ENCODE measurements at regions not wholly inside any gene's neighbourhood (a gene's known extent, or its start where the extent isn't known, plus 50 kb on each side); places are given as distances from the start of the nearest gene placed in this dataset.
"Not testable (repeated sequence)": the region's sequence is repeated elsewhere in the genome, so short reads cannot be mapped to it uniquely, and the experiment has no call there.

DNA sequence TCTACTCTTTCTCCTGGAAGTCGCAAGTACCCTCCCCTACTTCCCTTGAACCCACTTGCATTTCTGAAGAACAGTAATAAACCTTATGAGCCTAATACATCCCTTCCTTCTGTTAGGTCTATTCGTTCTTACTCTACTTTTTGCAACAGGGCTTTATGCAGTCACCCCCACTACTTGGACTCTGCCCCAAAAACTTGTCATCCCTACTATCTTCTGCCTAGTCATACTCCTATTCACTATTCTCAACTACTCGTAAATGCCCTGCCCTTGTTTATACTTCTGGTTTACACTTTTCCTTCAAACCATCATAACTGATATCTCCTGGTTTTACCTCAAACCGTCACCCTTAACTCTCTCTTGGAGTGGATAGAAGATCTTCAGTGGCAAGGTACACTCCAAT lies 55.2 kb upstream of the SLIT2 start:
- DNase-seq: no peak

DNA sequence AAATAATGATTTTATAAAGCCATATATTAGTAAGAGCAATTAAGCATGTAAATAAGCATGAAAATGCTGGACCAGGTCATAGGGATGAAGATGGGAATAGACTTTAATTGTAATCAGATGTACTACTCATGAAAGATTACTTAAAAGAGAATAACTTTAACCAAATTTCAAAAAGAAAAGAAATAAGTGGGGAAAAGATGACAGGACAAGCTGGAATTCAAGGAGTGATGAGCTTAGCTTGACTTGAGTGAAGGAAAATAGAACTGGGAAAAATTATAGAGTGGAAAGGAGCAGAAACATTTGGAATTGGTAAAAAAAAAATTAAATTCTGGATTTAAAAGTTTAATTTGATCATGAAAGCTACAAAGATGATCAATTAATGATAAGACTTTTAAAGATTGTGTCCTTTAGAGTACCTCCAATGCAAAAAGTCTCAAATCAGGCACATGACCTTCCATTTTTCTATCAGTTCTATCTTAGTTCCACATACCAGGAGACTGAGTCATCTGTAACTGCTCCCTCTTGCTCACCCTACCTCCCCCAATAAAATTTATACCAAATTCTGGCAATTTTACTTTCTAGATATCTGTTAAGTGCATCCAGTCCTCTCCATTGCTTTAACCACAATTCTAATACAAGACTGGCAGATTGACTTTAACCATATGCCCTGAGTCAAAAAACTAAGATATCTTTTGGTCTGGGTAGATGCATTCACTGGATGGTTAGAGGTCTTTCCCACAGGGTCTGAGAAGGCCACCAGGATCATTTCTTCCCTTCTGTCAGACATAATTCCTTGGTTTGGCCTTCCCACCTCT lies 56.4 kb upstream of the SLIT2 start:
- DNase-seq: no peak

DNA sequence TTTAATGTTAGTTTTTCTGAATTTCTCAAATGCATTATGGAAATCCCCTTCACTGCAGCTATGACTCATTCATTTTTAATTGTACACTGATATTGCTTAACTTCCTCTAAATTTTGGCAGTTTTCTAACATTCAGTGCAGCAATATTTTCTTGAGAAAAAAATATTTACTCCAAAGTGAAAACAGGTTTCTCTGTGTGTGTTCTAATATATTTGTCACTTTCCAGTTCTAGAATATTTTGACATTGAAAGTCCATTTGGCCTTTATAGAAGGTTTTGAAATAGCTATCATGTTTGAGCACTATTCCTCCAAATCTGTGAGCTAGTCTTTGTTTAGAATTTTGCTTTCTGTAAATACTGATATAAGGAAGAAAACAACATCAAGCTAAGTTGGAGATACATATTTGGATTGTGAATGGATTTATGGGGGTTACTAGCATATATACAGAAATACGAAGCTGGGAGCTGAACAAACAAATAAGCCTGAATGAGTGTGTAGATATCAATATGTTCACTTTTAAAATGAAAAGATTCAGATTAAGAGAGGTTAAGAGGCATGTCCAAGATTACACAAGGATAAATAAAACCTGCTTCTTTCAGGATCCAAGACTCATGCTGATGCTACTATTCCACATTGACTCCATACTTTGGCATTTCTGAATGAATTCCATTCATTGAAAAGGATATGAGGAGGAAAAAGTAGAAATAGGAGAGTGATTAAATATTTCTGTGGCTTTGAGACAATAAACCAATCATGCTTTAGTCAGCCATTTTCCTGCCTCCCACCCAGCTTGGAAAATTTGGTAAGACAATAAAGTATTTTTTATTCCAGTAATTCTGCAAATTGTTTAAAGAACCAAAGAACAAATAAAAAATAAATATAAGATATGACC lies 57.3 kb upstream of the SLIT2 start:
- no peak for DNase-seq

DNA sequence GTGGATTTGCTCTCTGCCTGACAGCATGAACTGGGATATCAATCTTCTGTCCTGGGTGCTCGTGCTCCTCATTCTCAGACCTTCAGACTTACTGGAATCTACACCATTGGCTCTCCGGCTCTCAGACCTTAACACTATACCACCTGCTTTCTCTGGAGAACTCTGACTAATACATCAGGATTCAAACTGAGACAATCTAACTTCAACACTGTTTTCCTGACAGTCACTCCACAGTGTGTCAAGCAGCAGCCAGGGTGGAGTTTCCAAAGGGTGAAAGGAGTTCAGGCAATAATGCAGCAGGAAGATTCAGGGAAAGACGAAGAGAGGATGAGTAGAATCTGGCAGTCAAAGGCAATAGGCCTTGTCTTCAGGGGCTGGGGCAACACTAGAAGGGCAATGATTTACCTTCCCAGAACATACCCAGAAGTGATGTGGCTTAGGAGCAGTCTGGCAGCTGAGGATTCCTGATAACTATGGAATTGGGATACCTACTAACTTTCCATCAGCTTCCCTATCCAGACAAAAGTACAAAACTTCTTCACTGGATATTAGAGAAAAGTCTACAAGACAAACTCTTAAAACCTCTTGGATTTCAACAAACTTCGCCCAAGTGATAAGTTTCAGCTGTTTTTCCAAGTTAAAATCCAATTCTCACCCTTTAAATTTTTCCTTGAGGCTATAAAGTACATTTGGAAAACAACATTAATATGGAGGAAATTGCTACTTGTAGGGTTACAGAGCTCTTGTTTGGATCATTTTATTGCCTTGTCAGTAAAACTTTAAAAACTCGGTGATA lies 58.4 kb upstream of the SLIT2 start:
- DNase-seq: no peak

DNA sequence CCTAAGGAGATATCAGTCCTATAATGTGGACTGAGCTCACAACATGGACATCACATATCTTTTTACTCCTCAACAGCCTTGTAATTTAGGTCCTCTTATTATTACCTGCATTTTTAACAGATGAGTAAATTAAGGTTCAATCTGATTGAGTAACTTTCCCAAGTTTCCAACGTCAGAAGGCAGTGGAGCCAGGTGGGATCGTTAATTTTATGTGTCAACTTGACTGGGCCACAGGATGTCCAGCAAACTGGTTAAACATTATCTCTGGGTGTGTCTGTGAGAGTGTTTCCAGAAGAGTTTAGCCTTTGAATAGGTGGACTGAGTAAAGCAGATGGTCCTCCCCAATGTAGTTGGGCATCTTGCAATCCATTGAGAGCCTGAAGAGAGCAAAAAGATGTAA lies 59.0 kb upstream of the SLIT2 start:
- DNase-seq: no peak

DNA sequence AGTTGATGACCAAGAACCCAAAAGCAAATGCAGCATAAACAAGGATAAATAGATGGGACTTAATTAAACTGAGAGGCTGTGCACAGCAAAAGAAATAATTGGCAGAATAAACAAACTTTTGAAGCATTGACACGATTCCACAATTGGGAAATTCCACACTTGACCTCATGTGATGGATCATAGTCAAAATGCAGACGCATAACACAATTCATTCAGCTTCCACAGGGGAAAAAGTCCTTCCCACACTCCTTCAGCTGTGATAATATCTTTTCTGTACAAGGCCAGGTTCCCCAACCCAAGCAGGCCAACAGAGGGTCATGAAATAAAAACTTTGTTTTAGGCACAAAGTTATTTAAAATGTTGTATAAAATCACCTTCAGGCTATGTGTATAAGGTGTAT lies 66.6 kb upstream of the SLIT2 start:
- DNase-seq: no peak

DNA sequence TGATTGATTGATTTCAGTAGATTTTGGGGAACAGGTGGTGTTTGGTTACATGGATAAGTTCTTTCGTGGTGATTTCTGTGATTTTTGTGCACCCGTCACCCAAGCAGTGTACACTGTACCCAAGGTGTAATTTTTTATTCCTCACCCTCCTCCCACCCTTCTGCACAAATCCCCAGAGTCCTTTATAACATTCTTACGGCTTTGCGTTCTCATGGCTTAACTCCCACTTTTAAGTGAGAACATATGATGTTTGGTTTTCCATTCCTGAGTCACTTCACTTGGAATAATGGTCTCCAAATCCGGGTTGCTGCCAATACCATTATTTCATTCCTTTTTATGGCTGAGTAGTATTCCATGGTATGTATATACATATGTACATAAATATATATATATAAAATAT lies 68.6 kb upstream of the SLIT2 start:
- DNase-seq: not testable (repeated sequence)

DNA sequence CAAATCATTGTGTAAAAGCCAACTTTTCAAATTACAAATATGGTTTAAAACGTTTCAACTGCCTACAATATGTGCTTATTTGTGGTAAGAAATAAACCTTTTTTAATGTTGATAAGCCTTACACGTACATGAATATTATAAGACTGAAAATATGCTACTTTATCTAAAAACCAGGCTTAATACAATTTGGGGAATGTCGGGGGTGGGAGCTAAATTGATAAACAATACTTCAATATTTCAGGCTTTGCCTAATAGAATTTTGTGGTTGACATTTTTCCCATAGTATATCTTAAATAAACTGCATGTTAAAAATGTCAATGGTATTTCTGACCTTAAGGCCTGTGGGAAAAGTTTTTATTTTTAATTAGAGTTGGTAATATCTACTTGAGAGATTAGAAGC lies 69.8 kb upstream of the SLIT2 start:
- no peak for DNase-seq

DNA sequence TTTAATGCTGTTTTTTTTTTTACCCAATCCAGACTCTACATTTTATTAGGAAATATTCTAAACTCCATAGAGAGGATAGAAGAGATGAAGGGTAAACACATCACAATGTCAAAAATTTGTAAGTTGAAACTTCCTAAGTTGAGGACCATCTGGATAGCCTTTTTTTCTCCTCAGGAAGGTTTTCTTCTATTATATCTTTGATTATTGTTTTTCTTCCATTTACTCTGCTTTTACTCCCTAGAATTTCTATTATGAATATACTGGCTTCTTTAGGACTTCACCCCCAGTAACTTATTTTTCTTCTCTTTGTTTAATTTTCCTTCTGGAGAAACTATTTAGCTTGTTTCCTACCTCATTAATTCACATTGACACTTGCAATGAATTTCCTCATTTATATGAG lies 71.2 kb upstream of the SLIT2 start:
- no peak for DNase-seq

DNA sequence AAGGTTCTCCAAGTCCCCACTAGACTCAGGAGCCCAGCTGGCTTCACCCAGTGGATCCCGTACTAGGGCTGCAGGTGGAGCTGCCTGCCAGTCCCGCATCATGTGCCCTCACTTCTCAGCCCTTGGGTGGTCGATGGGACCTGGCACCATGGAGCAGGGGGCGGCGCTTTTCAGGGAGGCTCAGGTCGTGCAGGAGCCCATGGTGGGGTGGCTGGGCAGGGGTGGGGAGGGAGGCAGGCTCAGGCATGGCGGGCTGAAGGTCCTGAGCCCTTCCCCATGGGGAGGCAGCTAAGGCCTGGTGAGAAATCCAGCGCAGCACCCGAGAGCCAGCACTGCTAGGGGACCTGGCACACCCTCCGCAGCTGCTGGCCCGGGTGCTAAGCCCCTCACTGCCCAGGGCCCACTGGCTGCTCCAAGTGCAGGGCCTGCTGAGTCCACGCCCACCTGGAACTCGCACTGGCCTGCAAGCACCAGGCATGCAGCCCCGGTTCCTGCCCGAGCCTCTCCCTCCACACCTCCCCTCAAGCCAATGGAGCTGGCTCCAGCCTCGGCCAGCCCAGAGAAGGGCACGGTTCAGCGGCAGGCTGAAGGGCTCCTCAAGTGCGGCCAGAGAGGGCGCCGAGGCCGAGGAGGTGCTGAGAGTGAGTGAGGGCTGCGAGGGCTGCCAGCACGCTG lies 72.7 kb upstream of the SLIT2 start:
- no peak for DNase-seq

DNA sequence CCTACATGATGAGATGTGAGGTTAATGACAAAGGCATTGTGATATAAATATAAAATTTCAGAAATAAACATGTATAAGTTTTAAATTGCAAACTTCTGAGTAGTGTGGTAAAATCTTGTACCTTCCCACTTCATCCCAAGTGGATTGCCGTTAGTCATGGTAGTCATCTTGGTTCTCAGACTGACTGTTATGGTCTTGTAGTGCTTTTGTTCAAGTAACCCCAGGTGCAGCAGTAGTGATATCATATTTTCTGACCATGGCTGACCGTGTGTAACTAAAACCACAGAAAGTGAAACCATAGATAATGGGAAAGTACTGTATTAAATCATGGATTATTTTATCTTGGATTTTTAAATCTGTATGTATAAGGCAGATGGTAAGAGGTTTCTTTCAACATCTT lies 74.8 kb upstream of the SLIT2 start:
- DNase-seq: no peak

DNA sequence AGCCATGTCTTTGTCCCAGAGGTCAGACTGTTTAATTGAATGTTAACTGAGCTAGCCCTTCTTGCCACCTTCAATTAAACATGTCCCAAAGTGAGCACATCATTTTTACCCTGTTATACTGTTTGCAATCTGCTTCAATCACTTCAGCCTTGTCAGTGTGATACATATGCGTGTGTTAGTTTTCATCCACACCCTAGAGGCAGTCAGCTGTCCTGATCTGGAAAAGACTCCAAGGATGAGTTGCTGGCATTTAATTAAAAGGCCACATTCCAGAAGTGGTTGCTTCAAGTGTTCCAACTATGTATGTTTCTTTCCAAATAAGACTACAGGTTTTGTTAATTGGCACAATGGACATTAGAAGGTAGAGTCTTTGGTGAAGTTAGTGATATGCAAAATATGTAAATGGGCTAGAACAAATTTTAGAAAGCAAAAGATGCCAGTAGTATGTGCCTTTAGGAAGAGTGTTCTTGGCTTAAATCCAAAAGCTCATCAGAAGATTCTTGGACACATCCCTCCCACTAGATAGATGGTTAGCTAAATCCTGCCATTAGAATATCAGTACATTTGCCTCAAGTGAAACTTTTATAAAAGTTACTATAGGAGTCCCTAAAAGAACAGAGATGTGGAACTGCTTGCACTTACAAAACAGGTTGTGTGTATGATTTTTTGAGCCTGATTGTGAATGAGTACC lies 79.5 kb upstream of the SLIT2 start:
- DNase-seq: no peak

DNA sequence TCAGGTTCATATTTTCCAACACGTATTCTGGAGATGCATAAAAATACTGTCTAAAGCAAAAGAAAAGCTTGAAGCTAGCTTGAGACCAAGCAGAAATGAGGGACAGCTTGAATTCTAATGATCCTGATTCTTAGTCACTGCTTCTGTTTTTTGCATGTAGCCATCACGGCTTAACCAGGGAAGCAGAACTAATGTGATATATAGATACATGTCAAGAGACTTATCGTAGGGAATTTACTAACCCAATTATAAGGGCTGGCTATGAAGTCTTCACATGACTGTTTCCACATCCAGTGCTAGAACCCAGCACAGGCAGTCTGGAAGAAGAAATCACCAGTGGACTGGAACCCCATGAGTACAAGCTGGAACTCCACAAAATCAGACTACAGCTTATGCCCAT lies 85.2 kb upstream of the SLIT2 start:
- no peak for DNase-seq

DNA sequence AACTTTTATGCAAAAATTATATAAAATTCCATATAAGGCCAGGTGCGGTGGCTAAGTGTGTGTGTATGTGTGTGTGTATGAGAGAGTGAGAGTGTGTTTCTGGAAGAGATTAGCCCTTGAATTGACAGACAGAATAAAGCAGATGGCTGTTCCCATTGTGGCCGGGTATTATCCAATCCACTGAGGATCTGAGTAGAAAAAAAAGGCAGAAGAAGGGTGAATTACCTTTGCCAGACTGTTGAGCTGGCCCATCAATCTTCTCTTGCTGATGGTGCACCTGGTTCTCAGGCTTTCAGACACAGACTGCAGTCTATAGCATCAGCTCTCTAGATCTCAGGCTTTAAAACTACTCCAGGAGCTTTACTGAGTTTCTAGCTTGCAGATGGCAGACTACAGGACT lies 92.2 kb upstream of the SLIT2 start:
- DNase-seq: no peak

DNA sequence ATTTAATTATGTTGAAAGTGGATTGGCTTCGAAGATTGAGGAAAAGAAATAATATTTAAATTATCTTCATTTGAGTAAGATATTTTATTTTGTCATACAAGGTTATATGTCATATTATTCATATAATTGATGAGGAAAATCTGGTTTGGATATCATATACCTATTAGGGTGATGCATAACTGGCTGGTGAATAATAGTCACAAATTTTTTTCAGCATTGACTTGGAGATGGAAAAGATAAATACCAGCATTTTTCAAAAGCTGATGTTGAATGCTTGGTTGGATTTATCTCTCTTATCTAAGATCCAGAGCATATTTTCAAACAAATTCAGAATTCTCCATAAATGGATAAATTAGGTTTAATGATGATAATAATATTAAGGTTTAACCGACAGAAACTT lies 93.5 kb upstream of the SLIT2 start:
- DNase-seq: no peak

DNA sequence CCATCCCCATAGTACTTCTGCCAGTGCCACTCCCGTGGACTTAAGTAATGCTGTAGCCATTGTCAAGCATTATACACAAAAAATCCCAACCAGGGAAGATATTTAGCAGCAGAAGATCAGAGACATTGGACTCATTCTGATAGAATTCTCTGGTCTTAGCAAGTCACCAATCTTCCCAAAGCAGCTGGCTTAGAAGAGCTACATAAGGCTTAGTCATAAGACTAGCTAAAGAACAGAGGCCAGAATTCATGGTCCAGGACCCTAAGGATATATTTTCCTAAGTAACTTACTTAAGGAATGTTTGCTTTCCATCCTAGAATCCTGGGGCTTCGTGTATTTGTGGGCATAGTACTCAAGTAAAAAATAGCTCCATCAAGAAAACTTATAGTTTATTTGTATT lies 100.3 kb upstream of the SLIT2 start:
- DNase-seq: no peak

DNA sequence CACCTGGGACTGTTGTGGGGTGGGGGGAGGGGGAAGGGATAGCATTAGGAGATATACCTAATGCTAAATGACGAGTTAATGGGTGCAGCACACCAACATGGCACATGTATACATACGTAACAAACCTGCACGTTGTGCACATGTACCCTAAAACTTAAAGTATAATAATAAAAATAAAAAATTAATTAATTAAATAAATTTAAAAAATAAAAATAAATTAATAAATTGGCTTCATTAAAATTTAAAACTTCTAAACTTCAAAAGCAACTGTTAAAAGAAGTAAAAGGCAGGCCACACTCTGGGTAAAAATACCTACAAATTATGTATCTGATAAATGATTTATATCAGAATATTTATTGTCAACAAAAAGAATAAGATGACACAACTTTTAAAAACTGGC lies 102.6 kb upstream of the SLIT2 start:
- not testable (repeated sequence) for DNase-seq

DNA sequence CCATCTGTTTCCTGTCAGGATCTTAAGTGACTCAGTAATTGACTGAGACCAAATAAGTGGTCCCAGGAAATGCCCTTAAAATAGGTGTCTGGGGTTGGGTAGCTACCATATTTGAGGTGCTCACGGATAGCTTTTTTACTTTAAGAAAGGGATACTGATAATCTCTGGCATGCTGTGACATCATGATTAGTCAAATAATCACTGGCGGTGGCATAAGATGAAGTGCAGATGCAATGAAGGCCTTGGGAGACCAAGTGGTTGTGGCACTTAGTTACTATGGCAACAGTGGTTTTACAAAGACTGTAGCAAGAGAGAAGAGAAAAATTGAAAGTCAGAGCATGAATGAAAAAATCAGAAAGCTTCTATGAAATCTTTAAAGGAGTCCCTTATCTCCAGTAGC lies 114.5 kb upstream of the SLIT2 start:
- DNase-seq: no peak

DNA sequence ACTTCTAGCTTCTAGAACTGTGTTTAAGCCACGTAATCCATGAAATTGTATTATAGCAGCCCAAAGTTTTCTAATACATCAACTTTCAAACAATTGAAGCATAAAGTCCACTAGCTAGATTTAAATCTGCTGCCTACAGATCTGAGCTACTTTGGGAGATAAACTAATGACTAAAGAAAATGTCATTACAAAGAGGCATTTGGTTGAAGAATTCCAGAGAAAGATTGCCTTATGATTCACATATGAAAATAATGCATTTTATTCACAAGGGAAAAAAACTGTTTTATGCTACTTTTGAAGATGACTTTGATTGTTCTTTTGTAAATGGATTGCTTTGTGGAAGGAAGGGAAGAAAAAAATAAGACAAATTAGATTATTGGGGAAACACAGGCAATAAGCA lies 124.1 kb upstream of the SLIT2 start:
- no peak for DNase-seq

DNA sequence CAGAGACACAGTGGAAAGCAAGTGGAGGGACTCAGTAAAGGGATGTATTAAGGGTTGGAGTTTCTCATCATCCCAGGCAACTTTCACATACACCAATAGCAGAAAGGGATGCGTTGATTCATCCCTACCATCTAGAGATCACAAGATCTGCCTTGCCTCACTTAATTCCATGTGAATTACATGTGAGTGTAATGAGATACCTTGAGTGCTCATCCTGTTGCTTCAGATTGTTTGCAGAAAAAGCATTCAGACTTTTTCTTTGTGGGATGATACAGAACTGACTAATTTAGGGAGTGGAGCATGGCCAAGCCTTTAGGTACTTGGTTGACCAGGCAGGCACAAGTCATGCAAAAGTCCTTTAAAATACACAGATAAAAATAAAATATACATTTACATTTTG lies 124.8 kb upstream of the SLIT2 start:
- no peak for DNase-seq

DNA sequence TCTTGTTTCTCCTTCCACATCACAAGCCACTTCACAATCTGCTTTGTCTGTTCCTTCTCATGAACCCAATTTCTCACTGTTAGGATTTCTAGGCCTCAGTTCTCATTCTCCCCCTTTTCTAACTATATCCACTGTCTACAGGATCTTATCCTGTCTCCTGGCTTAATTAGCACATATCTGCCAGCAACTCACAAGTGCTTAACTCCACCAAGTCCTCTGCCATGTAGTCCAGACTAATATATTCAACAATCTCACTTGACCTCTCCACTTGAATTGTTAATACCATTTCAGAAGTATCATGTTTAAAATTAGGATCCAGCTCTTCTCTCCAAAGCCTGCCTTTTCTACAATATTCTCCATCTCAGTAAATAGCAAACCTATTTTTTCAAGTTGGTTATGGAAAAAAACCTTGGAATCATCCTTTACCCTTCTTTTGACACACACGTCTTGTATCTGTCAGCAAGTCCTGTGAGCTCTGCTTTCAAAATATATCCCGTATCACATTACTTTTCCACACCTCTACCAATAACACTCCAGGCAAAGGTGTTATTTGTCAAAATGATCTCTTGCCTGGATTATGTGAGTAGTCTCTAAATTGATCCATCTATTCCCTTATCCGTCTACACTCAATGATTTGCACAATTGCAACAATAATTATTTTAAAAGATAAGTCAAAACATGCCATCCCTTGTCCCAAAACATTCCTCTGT lies 127.2 kb upstream of the SLIT2 start:
- DNase-seq: no peak

Measured in NCI-H510A treated with DMSO at 0.1 percent for 48 hours (cell line).